Naive thymus-derived CD8-positive, alpha-beta T cell (primary cell): ENCODE measurements at regions not wholly inside any gene's neighbourhood (a gene's known extent, or its start where the extent isn't known, plus 50 kb on each side); places are given as distances from the start of the nearest gene placed in this dataset.

ENCODE experiments used
- ATAC-seq, 2 donors: fragments of 150-1000 bp; cut with Tn5 transposase in 1 of 2; sonication (Bioruptor Pico), chemical (Tn5 transposase) in 1 of 2; 1 replicate in 1 of 2; 2 replicates in 1 of 2; pipeline ENCODE4 v1.10.0; 2021; ENCODE audit warnings: mild to moderate bottlenecking in 2 of 2, moderate library complexity in 2 of 2
- POLR2A ChIA-PET: fragments of 350-600 bp; sonication (Branson Sonifier 250); formaldehyde crosslinking; loops from one replicate; lab custom pipeline; 2021; ENCODE audit warnings: antibody characterized with exemption; lab: Charles Lee
- DNase-seq, 10 donors: peaks; one replicate each; pipeline versions ENCODE4 v3.0.0 to v3.0.0-alpha.2; 2020 to 2022
- H3K27ac Mint-ChIP-seq, 10 donors: one replicate each; pipeline ENCODE4 v1.8.0; 2020 to 2022; ENCODE audit warnings: mild to moderate bottlenecking in 10 of 10, mixed read lengths in 10 of 10, moderate library complexity in 4 of 10, inconsistent platforms in 1 of 10
- H3K27me3 Mint-ChIP-seq, 5 donors: one replicate each; pipeline ENCODE4 v1.8.0; 2021 to 2022; ENCODE audit warnings: mixed read lengths in 5 of 5
- H3K36me3 Mint-ChIP-seq, 3 donors: one replicate each; pipeline ENCODE4 v1.8.0; 2020 to 2022; ENCODE audit warnings: mixed read lengths in 3 of 3, mild to moderate bottlenecking in 2 of 3, inconsistent platforms in 1 of 3
- H3K4me1 Mint-ChIP-seq, 4 donors: one replicate each; pipeline ENCODE4 v1.8.0; 2021 to 2022; ENCODE audit warnings: mixed read lengths in 4 of 4
- H3K4me3 Mint-ChIP-seq, 10 donors: one replicate each; pipeline ENCODE4 v1.8.0; 2020 to 2022; ENCODE audit warnings: mild to moderate bottlenecking in 10 of 10, mixed read lengths in 10 of 10, moderate library complexity in 6 of 10, inconsistent platforms in 1 of 10
- H3K9me3 Mint-ChIP-seq, 9 donors: one replicate each; pipeline ENCODE4 v1.8.0; 2020 to 2022; ENCODE audit warnings: mixed read lengths in 9 of 9, mild to moderate bottlenecking in 3 of 9, inconsistent platforms in 1 of 9, moderate library complexity in 1 of 9

- Mint-ChIP-seq H3K4me3 (no peak overlapping the region), H3K36me3 (no peaks in the 10 kb centered on the region), H3K27me3 (peaks cover 0 to 10% (median 3%) of the 10 kb centered on the region in 5 donors), H3K27ac (no peak overlapping the region), H3K9me3 (peaks cover 0 to 11% (median 6%) of the 10 kb centered on the region in 9 donors), H3K4me1 (peaks cover 0 to 2% (median 0%) of the 10 kb centered on the region in 4 donors)
- ATAC-seq (no peak), DNase-seq (no peak)
- POLR2A ChIA-PET: no interaction called here
Observed at GRCh38 chr21:18191139-18191538, 53.5 kb upstream of the CHODL start.

- H3K27ac Mint-ChIP-seq: no peak overlapping the region
- POLR2A ChIA-PET: no interaction called here
- peaks cover 0 to 2% (median 0%) of the 10 kb centered on the region in 5 donors for H3K27me3 Mint-ChIP-seq
- no peaks in the 10 kb centered on the region for H3K4me1 Mint-ChIP-seq
- DNase-seq (no peak), ATAC-seq (no peak)
- peaks cover 0 to 10% (median 0%) of the 10 kb centered on the region in 9 donors for H3K9me3 Mint-ChIP-seq
- H3K4me3 Mint-ChIP-seq: no peak overlapping the region
- H3K36me3 Mint-ChIP-seq: peaks cover 0 to 3% (median 0%) of the 10 kb centered on the region in 3 donors
Observed at GRCh38 chr21:18178509-18178908, 66.1 kb upstream of the CHODL start.

GRCh38 chr21:18174370-18174769 is 70.3 kb upstream of the CHODL start:
- Mint-ChIP-seq H3K36me3 (peaks cover 0 to 3% (median 0%) of the 10 kb centered on the region in 3 donors), H3K4me3 (no peak overlapping the region), H3K4me1 (no peaks in the 10 kb centered on the region), H3K9me3 (peaks cover 0 to 20% (median 4%) of the 10 kb centered on the region in 9 donors), H3K27ac (no peak overlapping the region), H3K27me3 (peaks cover 0 to 3% (median 0%) of the 10 kb centered on the region in 5 donors)
- POLR2A ChIA-PET: no interaction called here
- ATAC-seq (no peak), DNase-seq (no peak)

GRCh38 chr21:18170829-18171228 is 73.8 kb upstream of the CHODL start:
- Mint-ChIP-seq H3K36me3 (peaks cover 0 to 3% (median 0%) of the 10 kb centered on the region in 3 donors), H3K27me3 (peaks cover 0 to 3% (median 0%) of the 10 kb centered on the region in 5 donors), H3K4me3 (no peak overlapping the region), H3K4me1 (no peaks in the 10 kb centered on the region), H3K9me3 (peaks cover 0 to 15% (median 4%) of the 10 kb centered on the region in 9 donors), H3K27ac (no peak overlapping the region)
- no peak for ATAC-seq
- POLR2A ChIA-PET: no interaction called here
- no peak for DNase-seq

GRCh38 chr21:18170221-18170620 is 74.4 kb upstream of the CHODL start:
- H3K27ac Mint-ChIP-seq: no peak overlapping the region
- no peak overlapping the region for H3K4me3 Mint-ChIP-seq
- H3K4me1 Mint-ChIP-seq: no peaks in the 10 kb centered on the region
- H3K36me3 Mint-ChIP-seq: peaks cover 0 to 3% (median 0%) of the 10 kb centered on the region in 3 donors
- DNase-seq (no peak), ATAC-seq (no peak)
- peaks cover 0 to 15% (median 4%) of the 10 kb centered on the region in 9 donors for H3K9me3 Mint-ChIP-seq
- peaks cover 0 to 3% (median 0%) of the 10 kb centered on the region in 5 donors for H3K27me3 Mint-ChIP-seq
- POLR2A ChIA-PET: no interaction called here

GRCh38 chr21:18168108-18168507 is 76.5 kb upstream of the CHODL start:
- POLR2A ChIA-PET: no interaction called here
- Mint-ChIP-seq H3K9me3 (peaks cover 0 to 15% (median 3%) of the 10 kb centered on the region in 9 donors), H3K27ac (no peak overlapping the region), H3K4me3 (no peak overlapping the region), H3K27me3 (peaks cover 0 to 2% (median 0%) of the 10 kb centered on the region in 5 donors), H3K36me3 (peaks cover 0 to 3% (median 0%) of the 10 kb centered on the region in 3 donors), H3K4me1 (no peaks in the 10 kb centered on the region)
- DNase-seq (no peak), ATAC-seq (no peak)

- no peak overlapping the region for H3K27ac Mint-ChIP-seq
- no peak overlapping the region for H3K4me3 Mint-ChIP-seq
- peaks cover 0 to 2% (median 0%) of the 10 kb centered on the region in 4 donors for H3K4me1 Mint-ChIP-seq
- POLR2A ChIA-PET: no interaction called here
- ATAC-seq (no peak), DNase-seq (no peak)
- no peaks in the 10 kb centered on the region for H3K36me3 Mint-ChIP-seq
- H3K27me3 Mint-ChIP-seq: peaks cover 0 to 4% (median 0%) of the 10 kb centered on the region in 5 donors
- peaks cover 0 to 10% (median 0%) of the 10 kb centered on the region in 9 donors for H3K9me3 Mint-ChIP-seq
Observed at GRCh38 chr21:18164933-18165332, 79.7 kb upstream of the CHODL start.

- Mint-ChIP-seq H3K36me3 (no peaks in the 10 kb centered on the region), H3K27me3 (peaks cover 0 to 4% (median 0%) of the 10 kb centered on the region in 5 donors), H3K9me3 (peaks cover 0 to 5% (median 0%) of the 10 kb centered on the region in 9 donors), H3K27ac (no peak overlapping the region), H3K4me1 (peaks cover 0 to 2% (median 0%) of the 10 kb centered on the region in 4 donors), H3K4me3 (no peak overlapping the region)
- DNase-seq (no peak), ATAC-seq (no peak)
- POLR2A ChIA-PET: no interaction called here
Observed at GRCh38 chr21:18164483-18164882, 80.2 kb upstream of the CHODL start.

GRCh38 chr21:18163956-18164355 is 80.7 kb upstream of the CHODL start:
- Mint-ChIP-seq H3K4me1 (peaks cover 0 to 2% (median 0%) of the 10 kb centered on the region in 4 donors), H3K4me3 (no peak overlapping the region), H3K9me3 (peaks cover 0 to under 1% (median 0%) of the 10 kb centered on the region in 9 donors), H3K27ac (no peak overlapping the region), H3K27me3 (peaks cover 0 to 4% (median 0%) of the 10 kb centered on the region in 5 donors), H3K36me3 (no peaks in the 10 kb centered on the region)
- POLR2A ChIA-PET: no interaction called here
- ATAC-seq (no peak), DNase-seq (no peak)

- POLR2A ChIA-PET: no interaction called here
- ATAC-seq: no peak
- no peak for DNase-seq
- no peak overlapping the region for H3K27ac Mint-ChIP-seq
- peaks cover 0 to 4% (median 0%) of the 10 kb centered on the region in 5 donors for H3K27me3 Mint-ChIP-seq
- peaks cover 0 to 2% (median under 1%) of the 10 kb centered on the region in 4 donors for H3K4me1 Mint-ChIP-seq
- H3K9me3 Mint-ChIP-seq: no peaks in the 10 kb centered on the region
- no peaks in the 10 kb centered on the region for H3K36me3 Mint-ChIP-seq
- no peak overlapping the region for H3K4me3 Mint-ChIP-seq
Observed at GRCh38 chr21:18161841-18162240, 82.8 kb upstream of the CHODL start.

GRCh38 chr21:18157406-18157805 is 87.2 kb upstream of the CHODL start:
- Mint-ChIP-seq H3K4me1 (peaks cover 5 to 35% (median 21%) of the 10 kb centered on the region in 4 donors), H3K36me3 (no peaks in the 10 kb centered on the region), H3K4me3 (no peak overlapping the region), H3K27me3 (peaks cover 0 to 3% (median 0%) of the 10 kb centered on the region in 5 donors), H3K27ac (no peak overlapping the region), H3K9me3 (no peaks in the 10 kb centered on the region)
- POLR2A ChIA-PET: no interaction called here
- ATAC-seq: no peak
- DNase-seq: no peak

GRCh38 chr21:18155508-18156193 is 89.0 kb upstream of the CHODL start:
- Mint-ChIP-seq H3K27me3 (no peaks in the 10 kb centered on the region), H3K9me3 (no peaks in the 10 kb centered on the region)
- POLR2A ChIA-PET: interaction anchor here (0.6 kb wide), 1 partner anchor 654 kb away, joined by 4 read pairs; no protein-coding TSS in a partner anchor

GRCh38 chr21:18153063-18153462 is 91.6 kb upstream of the CHODL start:
- Mint-ChIP-seq H3K36me3 (no peaks in the 10 kb centered on the region), H3K9me3 (peaks cover 0 to 2% (median 0%) of the 10 kb centered on the region in 9 donors), H3K4me3 (no peak overlapping the region), H3K27ac (no peak overlapping the region), H3K4me1 (peaks cover 3 to 41% (median 21%) of the 10 kb centered on the region in 4 donors), H3K27me3 (no peaks in the 10 kb centered on the region)
- DNase-seq (no peak), ATAC-seq (no peak)
- POLR2A ChIA-PET: no interaction called here

More at GRCh38 chr21:18155508-18156193, 89.0 kb upstream of the CHODL start:
- peak in 3 of 10 donors; percentile 2 to 15 (median 6) for DNase-seq
- H3K4me3 Mint-ChIP-seq: peak overlapping the region in 3 of 10 donors; percentile 0 to 32 (median 32)
- ATAC-seq: peak; percentile 30 to 67
- no peaks in the 10 kb centered on the region for H3K36me3 Mint-ChIP-seq
- peak overlapping the region in 4 of 10 donors; percentile 12 to 84 (median 50) for H3K27ac Mint-ChIP-seq
- H3K4me1 Mint-ChIP-seq: peaks cover 3 to 41% (median 21%) of the 10 kb centered on the region in 4 donors
